OCI-LY1 (cell line): ENCODE measurements at regions not wholly inside any gene's neighbourhood (a gene's known extent, or its start where the extent isn't known, plus 50 kb on each side); places are given as distances from the start of the nearest gene placed in this dataset.

ENCODE experiments used
- H2AFZ ChIP-seq: fragments of 200-600 bp; sonication (generic), shearing (Covaris generic); 2 replicates; pipeline ENCODE4 v1.6.0; 2014; ENCODE audit warnings: antibody characterized with exemption, mild to moderate bottlenecking, low read length
- H3F3A ChIP-seq: fragments of 200-600 bp; sonication (generic), shearing (Covaris generic); 2 replicates; pipeline ENCODE4 v1.6.0; 2014; ENCODE audit warnings: mild to moderate bottlenecking, antibody characterized with exemption, low read length, moderate library complexity; ENCODE audit not compliant: insufficient read depth
- H3K27ac ChIP-seq: fragments of 200-600 bp; sonication (generic); 2 replicates; pipeline ENCODE4 v1.5.1; 2014; ENCODE audit warnings: low read length, mixed run types, mild to moderate bottlenecking, low read depth; ENCODE audit not compliant: poor library complexity, severe bottlenecking
- H3K27me3 ChIP-seq: fragments of 200-600 bp; sonication (generic); 2 replicates; pipeline ENCODE4 v1.6.0; 2014; ENCODE audit warnings: antibody characterized with exemption, mild to moderate bottlenecking, low read length, moderate library complexity; ENCODE audit not compliant: insufficient read depth
- H3K36me3 ChIP-seq: fragments of 200-600 bp; sonication (generic); 2 replicates; pipeline ENCODE4 v1.6.1; 2014; ENCODE audit warnings: mild to moderate bottlenecking, antibody characterized with exemption, low read length, moderate library complexity, mixed read lengths; ENCODE audit not compliant: insufficient read depth
- H3K4me1 ChIP-seq: fragments of 200-600 bp; sonication (generic); 2 replicates; pipeline ENCODE4 v1.5.1; 2014; ENCODE audit warnings: mild to moderate bottlenecking, low read length, moderate library complexity; ENCODE audit not compliant: insufficient read depth, severe bottlenecking
- H3K4me2 ChIP-seq: fragments of 200-600 bp; sonication (generic), shearing (Covaris generic); 2 replicates; pipeline ENCODE4 v1.6.1; 2014; ENCODE audit warnings: low read length
- H3K4me3 ChIP-seq: fragments of 200-600 bp; sonication (generic); 2 replicates; pipeline ENCODE4 v1.5.1; 2014; ENCODE audit warnings: low read length, low read depth, mild to moderate bottlenecking, mixed read lengths; ENCODE audit not compliant: poor library complexity, severe bottlenecking
- H3K79me2 ChIP-seq: fragments of 200-600 bp; shearing (Covaris generic); 2 replicates; pipeline ENCODE4 v1.6.1; 2016; ENCODE audit warnings: mixed run types, low read length, mixed read lengths; ENCODE audit not compliant: insufficient read depth
- H3K9ac ChIP-seq: fragments of 200-600 bp; sonication (generic), shearing (Covaris generic); 2 replicates; pipeline ENCODE4 v1.6.1; 2014; ENCODE audit warnings: mild to moderate bottlenecking, low read length, mixed read lengths
- H3K9me2 ChIP-seq: fragments of 200-600 bp; sonication (generic), shearing (Covaris generic); 2 replicates; pipeline ENCODE4 v1.6.1; 2014; ENCODE audit warnings: low read depth, mild to moderate bottlenecking, low read length, mixed read lengths
- H3K9me3 ChIP-seq: fragments of 200-600 bp; shearing (Covaris generic); 2 replicates; pipeline ENCODE4 v1.6.1; 2014; ENCODE audit warnings: low read length, mixed read lengths
- H4K20me1 ChIP-seq: fragments of 200-600 bp; sonication (generic), shearing (Covaris generic); 2 replicates; pipeline ENCODE4 v1.6.0; 2016; ENCODE audit warnings: mild to moderate bottlenecking, low read length; ENCODE audit not compliant: insufficient read depth
- CTCF ChIP-seq: fragments of 200-600 bp; sonication (generic), shearing (Covaris generic); IDR thresholded peaks from 2 replicates; pipeline ENCODE4 v1.5.1; 2017; ENCODE audit warnings: mild to moderate bottlenecking, antibody characterized with exemption, low read length, moderate library complexity, mixed read lengths
- EZH2 ChIP-seq: fragments of 200-600 bp; sonication (generic), shearing (Covaris generic); IDR thresholded peaks from 2 replicates; pipeline ENCODE4 v1.8.0; 2017; ENCODE audit warnings: borderline replicate concordance, mixed run types, mild to moderate bottlenecking, antibody characterized with exemption, low read length, moderate library complexity, mixed read lengths

- H3K79me2 ChIP-seq = no peaks in the 10 kb centered on the region
- H3K27ac ChIP-seq = no peak overlapping the region
Measured at GRCh38 chr3:13261892-13262291, 158.2 kb downstream of the NUP210 start.

GRCh38 chr3:13261104-13261830 lies 158.9 kb downstream of the NUP210 start:
- H3K4me2 ChIP-seq = no peak overlapping the region
- H3K9me2 ChIP-seq = no peaks in the 10 kb centered on the region
- H3K27ac ChIP-seq = no peak overlapping the region
- H3K9ac ChIP-seq = no peak overlapping the region
- no peak overlapping the region for H2AFZ ChIP-seq
- TF ChIP-seq CTCF = no peak
- no peak for TF ChIP-seq EZH2
- H3K79me2 ChIP-seq = no peaks in the 10 kb centered on the region
- H3K36me3 ChIP-seq = no peaks in the 10 kb centered on the region; the same call in 1 of the 2 replicates
- no peaks in the 10 kb centered on the region for H4K20me1 ChIP-seq
- H3K4me3 ChIP-seq = no peak overlapping the region
- no peaks in the 10 kb centered on the region for H3F3A ChIP-seq
- H3K9me3 ChIP-seq = no peaks in the 10 kb centered on the region
- peaks cover 14% of the 10 kb centered on the region; the same call in 1 of the 2 replicates for H3K27me3 ChIP-seq
- H3K4me1 ChIP-seq = no peaks in the 10 kb centered on the region

More at GRCh38 chr3:13261892-13262291, 158.2 kb downstream of the NUP210 start:
- Histone ChIP-seq H3K27me3 (peaks cover 14% of the 10 kb centered on the region; the same call in 1 of the 2 replicates), H4K20me1 (no peaks in the 10 kb centered on the region), H3K9me3 (no peaks in the 10 kb centered on the region), H3K4me3 (no peak overlapping the region), H3K9ac (no peak overlapping the region), H2AFZ (no peak overlapping the region), H3K9me2 (no peaks in the 10 kb centered on the region), H3F3A (no peaks in the 10 kb centered on the region), H3K36me3 (no peaks in the 10 kb centered on the region; the same call in 1 of the 2 replicates), H3K4me2 (no peak overlapping the region), H3K4me1 (no peaks in the 10 kb centered on the region)
- TF ChIP-seq CTCF (no peak), EZH2 (no peak)

GRCh38 chr3:13260259-13261103 lies 159.6 kb downstream of the NUP210 start:
- Histone ChIP-seq H3K36me3 (no peaks in the 10 kb centered on the region; the same call in 1 of the 2 replicates), H2AFZ (no peak overlapping the region), H3K9me3 (no peaks in the 10 kb centered on the region), H3K9me2 (no peaks in the 10 kb centered on the region), H3K27ac (no peak overlapping the region), H3K4me3 (no peak overlapping the region), H4K20me1 (no peaks in the 10 kb centered on the region), H3K27me3 (peaks cover 12% of the 10 kb centered on the region; the same call in 1 of the 2 replicates), H3F3A (no peaks in the 10 kb centered on the region), H3K4me1 (no peaks in the 10 kb centered on the region), H3K4me2 (no peak overlapping the region), H3K9ac (no peak overlapping the region), H3K79me2 (no peaks in the 10 kb centered on the region)
- no peak for TF ChIP-seq EZH2
- peak; percentile 2; the same call in 1 of the 2 replicates for TF ChIP-seq CTCF
